Type B pancreatic cell (in vitro differentiated cells): ENCODE measurements at regions not wholly inside any gene's neighbourhood (a gene's known extent, or its start where the extent isn't known, plus 50 kb on each side); places are given as distances from the start of the nearest gene placed in this dataset.

Experiments used
- DNase-seq: peaks from one replicate; pipeline ENCODE4 v3.0.0; 2021; ENCODE audit warnings: mixed read lengths; ENCODE audit not compliant: unreplicated experiment; ENCODE audit errors: extremely low spot score
- H3K27ac Mint-ChIP-seq: 2 replicates; pipeline ENCODE4 v1.8.0; 2021; ENCODE audit warnings: mild to moderate bottlenecking, mixed read lengths
- H3K27me3 Mint-ChIP-seq: 2 replicates; pipeline ENCODE4 v1.8.0; 2021; ENCODE audit warnings: mixed read lengths
- H3K36me3 Mint-ChIP-seq: 2 replicates; pipeline ENCODE4 v1.8.0; 2021; ENCODE audit warnings: mixed read lengths
- H3K4me1 Mint-ChIP-seq: one replicate; pipeline ENCODE4 v1.8.0; 2021; ENCODE audit warnings: mixed read lengths; ENCODE audit not compliant: unreplicated experiment
- H3K4me3 Mint-ChIP-seq: 2 replicates; pipeline ENCODE4 v1.8.0; 2021; ENCODE audit warnings: mild to moderate bottlenecking, mixed read lengths
- H3K9me3 Mint-ChIP-seq: 2 replicates; pipeline ENCODE4 v1.8.0; 2021; ENCODE audit warnings: mixed read lengths
- TF ChIP-seq, protein P1 (sequence below): fragments of 200-600 bp; sonication (generic); conservative IDR thresholded peaks from 2 replicates; pipeline ENCODE4 v1.5.0; 2021; ENCODE audit warnings: antibody characterized with exemption, mild to moderate bottlenecking

DNA sequence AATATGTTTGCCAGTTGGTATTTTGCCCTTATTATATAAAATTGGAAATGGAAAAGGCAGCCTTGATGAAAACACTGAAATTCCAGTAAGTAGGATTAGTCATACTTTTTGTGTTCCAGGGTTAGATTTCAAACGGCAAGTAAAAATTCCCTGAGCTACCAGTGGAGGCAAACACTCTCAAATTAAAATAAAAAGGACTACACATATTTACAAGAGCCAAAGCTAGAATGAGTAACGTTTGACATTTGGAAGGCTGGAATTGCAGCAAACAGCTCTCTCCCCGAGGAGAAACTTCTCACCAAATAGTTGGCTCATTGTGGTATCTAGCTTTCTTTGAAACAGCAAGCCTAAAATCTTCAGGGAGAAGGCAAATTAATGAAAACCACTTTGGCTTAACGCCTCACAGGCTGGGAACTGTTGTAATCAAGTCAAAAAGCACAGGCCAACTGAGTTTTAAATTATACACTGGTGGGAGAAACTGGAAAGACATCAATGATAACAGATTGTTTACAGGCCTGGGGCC, 288.4 kb downstream of the SNX13 start:
- H3K4me3 Mint-ChIP-seq: no peak overlapping the region
- no peaks in the 10 kb centered on the region for H3K36me3 Mint-ChIP-seq
- TF ChIP-seq, protein P1, sequence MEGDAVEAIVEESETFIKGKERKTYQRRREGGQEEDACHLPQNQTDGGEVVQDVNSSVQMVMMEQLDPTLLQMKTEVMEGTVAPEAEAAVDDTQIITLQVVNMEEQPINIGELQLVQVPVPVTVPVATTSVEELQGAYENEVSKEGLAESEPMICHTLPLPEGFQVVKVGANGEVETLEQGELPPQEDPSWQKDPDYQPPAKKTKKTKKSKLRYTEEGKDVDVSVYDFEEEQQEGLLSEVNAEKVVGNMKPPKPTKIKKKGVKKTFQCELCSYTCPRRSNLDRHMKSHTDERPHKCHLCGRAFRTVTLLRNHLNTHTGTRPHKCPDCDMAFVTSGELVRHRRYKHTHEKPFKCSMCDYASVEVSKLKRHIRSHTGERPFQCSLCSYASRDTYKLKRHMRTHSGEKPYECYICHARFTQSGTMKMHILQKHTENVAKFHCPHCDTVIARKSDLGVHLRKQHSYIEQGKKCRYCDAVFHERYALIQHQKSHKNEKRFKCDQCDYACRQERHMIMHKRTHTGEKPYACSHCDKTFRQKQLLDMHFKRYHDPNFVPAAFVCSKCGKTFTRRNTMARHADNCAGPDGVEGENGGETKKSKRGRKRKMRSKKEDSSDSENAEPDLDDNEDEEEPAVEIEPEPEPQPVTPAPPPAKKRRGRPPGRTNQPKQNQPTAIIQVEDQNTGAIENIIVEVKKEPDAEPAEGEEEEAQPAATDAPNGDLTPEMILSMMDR: no peak
- peaks cover 9% of the 10 kb centered on the region for H3K4me1 Mint-ChIP-seq
- no peak for DNase-seq
- no peaks in the 10 kb centered on the region for H3K27me3 Mint-ChIP-seq
- no peak overlapping the region for H3K27ac Mint-ChIP-seq
- H3K9me3 Mint-ChIP-seq: no peaks in the 10 kb centered on the region

DNA sequence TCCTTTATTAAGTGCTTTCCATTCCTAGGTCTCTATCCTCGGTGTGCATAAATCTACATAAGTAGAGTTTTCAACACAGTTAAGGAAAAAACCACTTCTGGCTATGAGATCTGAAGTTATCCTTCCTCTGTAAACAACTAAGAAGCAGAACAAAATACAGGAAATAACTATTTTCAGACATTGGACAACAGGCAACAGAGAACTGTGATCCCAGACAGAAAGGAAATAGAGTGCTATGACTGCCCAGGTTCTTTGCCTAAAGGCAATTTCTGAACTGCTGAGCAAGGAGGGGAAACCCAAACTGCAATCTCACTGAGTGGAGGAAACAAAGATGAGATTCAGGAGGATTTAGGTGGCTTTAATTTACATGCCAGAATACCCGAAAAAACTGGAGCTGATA, 285.4 kb downstream of the SNX13 start:
- TF ChIP-seq, protein P1: no peak
- peaks cover 9% of the 10 kb centered on the region for H3K4me1 Mint-ChIP-seq
- DNase-seq: no peak

DNA sequence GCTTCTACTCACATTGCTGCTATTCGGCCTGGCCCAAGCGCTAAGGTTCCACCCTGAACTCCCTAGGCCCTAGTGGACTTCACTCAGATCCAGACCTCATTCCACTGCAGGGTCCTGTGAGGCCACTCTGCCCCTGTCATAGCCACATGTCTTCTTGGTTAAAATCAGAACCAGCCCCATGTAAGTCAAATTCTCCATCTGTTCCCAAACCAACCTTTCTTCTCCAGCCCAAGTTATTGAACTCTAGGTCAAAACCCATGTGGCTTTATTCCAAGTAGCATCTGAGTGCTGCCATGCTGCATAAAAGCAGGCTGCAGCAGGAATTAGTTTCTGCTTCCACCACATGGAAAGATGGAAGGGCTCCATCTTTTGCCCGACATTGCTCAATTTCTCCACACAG, 281.2 kb downstream of the SNX13 start:
- Mint-ChIP-seq H3K4me3 (no peak overlapping the region), H3K27ac (no peak overlapping the region), H3K27me3 (no peaks in the 10 kb centered on the region), H3K36me3 (no peaks in the 10 kb centered on the region), H3K4me1 (no peaks in the 10 kb centered on the region), H3K9me3 (peaks cover 9% of the 10 kb centered on the region)
- DNase-seq: no peak
- TF ChIP-seq, protein P1: no peak

More for the DNA sequence above, 285.4 kb downstream of the SNX13 start:
- Mint-ChIP-seq H3K36me3 (no peaks in the 10 kb centered on the region), H3K9me3 (no peaks in the 10 kb centered on the region), H3K27me3 (no peaks in the 10 kb centered on the region), H3K4me3 (no peak overlapping the region), H3K27ac (no peak overlapping the region)

DNA sequence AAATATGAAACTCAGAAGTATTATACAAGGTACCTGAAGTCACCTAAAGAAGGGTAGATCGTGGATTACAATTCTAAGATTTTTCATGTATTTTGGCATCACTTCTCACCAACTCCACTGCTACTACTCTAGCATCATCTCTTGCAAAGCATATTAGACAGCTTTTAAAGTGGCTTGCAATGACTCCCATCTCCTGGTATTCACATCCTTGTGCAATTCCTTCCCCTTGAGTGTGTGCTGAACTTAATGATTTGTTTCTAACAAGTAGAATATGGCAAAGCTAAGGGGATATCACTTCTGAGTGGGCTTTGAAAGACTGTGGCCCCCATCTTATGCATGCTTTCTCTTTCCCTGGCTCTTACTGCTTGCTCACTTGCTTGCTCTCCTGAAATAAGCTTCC, 280.2 kb downstream of the SNX13 start:
- Mint-ChIP-seq H3K27ac (no peak overlapping the region), H3K36me3 (no peaks in the 10 kb centered on the region), H3K4me3 (no peak overlapping the region), H3K9me3 (peaks cover 9% of the 10 kb centered on the region), H3K4me1 (peaks cover 5% of the 10 kb centered on the region), H3K27me3 (no peaks in the 10 kb centered on the region)
- DNase-seq: no peak
- TF ChIP-seq, protein P1: no peak

DNA sequence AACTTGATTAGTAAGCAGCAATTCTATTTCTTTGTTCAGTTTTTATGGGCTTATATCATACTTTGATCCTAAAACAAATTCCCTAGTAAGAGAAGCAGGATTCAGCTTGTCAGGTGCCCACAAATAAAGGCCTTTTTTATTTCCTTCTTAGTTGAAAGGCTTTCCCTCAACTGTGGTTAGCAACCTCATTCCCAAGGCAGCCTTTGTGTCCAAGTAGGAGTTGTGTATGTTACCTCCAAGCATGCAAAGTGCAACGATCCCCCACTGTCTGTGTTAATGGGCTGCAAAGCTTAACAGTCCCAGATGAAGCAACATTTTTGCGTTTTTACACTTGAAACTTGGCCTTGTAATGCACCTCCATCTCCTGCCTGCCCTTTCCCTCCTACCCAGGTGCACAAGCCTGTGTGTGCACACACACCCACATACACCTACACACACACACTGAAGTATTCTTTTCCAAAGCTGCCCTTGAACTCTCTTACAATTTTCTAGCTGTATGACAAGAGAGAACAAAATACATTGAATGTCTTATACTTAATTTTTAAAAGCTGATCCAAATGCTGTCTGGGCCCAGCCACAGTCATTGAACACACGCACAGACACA, 278.2 kb downstream of the SNX13 start:
- Mint-ChIP-seq H3K27me3 (no peaks in the 10 kb centered on the region), H3K4me1 (peaks cover 5% of the 10 kb centered on the region), H3K4me3 (no peak overlapping the region), H3K36me3 (no peaks in the 10 kb centered on the region), H3K9me3 (peaks cover 9% of the 10 kb centered on the region), H3K27ac (no peak overlapping the region)
- no peak for DNase-seq
- TF ChIP-seq, protein P1: no peak
